CD4-positive, alpha-beta memory T cell (primary cell): ENCODE measurements at regions not wholly inside any gene's neighbourhood (a gene's known extent, or its start where the extent isn't known, plus 50 kb on each side); places are given as distances from the start of the nearest gene placed in this dataset.
"Not testable (repeated sequence)": the region's sequence is repeated elsewhere in the genome, so short reads cannot be mapped to it uniquely, and the experiment has no call there.

Experiments
- CTCF ChIA-PET: fragments of 350-600 bp; sonication (Branson Sonifier 250); formaldehyde crosslinking; loops from one replicate; lab custom pipeline; 2021; ENCODE audit warnings: inconsistent platforms; ENCODE audit not compliant: partially characterized antibody; lab: Charles Lee
- POLR2A ChIA-PET: fragments of 350-600 bp; sonication (Branson Sonifier 250); formaldehyde crosslinking; loops from one replicate; lab custom pipeline; 2021; ENCODE audit not compliant: partially characterized antibody; lab: Charles Lee
- DNase-seq, 5 donors: peaks; one replicate each; pipeline versions ENCODE4 v3.0.0 to v3.0.0-alpha.2; 2020 to 2022; ENCODE audit warnings: mixed read lengths in 1 of 5
- H3K27ac ChIP-seq: one replicate; pipeline ENCODE4 v1.7.0; 2013; ENCODE audit warnings: low read depth, low read length
- H3K27me3 ChIP-seq: 2 replicates; pipeline ENCODE4 v1.7.0; 2013; ENCODE audit warnings: mild to moderate bottlenecking, low read length, moderate library complexity; ENCODE audit not compliant: insufficient read depth
- H3K36me3 ChIP-seq: 2 replicates; pipeline ENCODE4 v1.7.0; 2013; ENCODE audit warnings: mild to moderate bottlenecking, low read length, moderate library complexity; ENCODE audit not compliant: insufficient read depth
- H3K4me1 ChIP-seq: 2 replicates; pipeline ENCODE4 v1.7.0; 2013; ENCODE audit warnings: mild to moderate bottlenecking, low read length, moderate library complexity; ENCODE audit not compliant: insufficient read depth
- H3K4me3 ChIP-seq, 2 donors: one replicate each; pipeline ENCODE4 v1.7.0; 2013; ENCODE audit warnings: low read length in 2 of 2, mild to moderate bottlenecking in 1 of 2
- H3K9me3 ChIP-seq, 2 donors: one replicate each; pipeline ENCODE4 v1.7.0; 2013; ENCODE audit warnings: low read length in 2 of 2, control low read depth in 1 of 2; ENCODE audit not compliant: control insufficient read depth in 1 of 2
- H3K27ac Mint-ChIP-seq, 7 donors: one replicate each; pipeline ENCODE4 v1.8.0; 2020 to 2021; ENCODE audit warnings: mixed read lengths in 7 of 7, mild to moderate bottlenecking in 6 of 7, inconsistent platforms in 3 of 7, moderate library complexity in 3 of 7
- H3K27me3 Mint-ChIP-seq, 2 donors: one replicate each; pipeline ENCODE4 v1.8.0; 2020 to 2021; ENCODE audit warnings: mixed read lengths in 2 of 2
- H3K36me3 Mint-ChIP-seq, 2 donors: one replicate each; pipeline ENCODE4 v1.8.0; 2020 to 2021; ENCODE audit warnings: mixed read lengths in 2 of 2, inconsistent platforms in 1 of 2, mild to moderate bottlenecking in 1 of 2
- H3K4me1 Mint-ChIP-seq, 4 donors: one replicate each; pipeline ENCODE4 v1.8.0; 2020 to 2021; ENCODE audit warnings: mixed read lengths in 4 of 4, mild to moderate bottlenecking in 1 of 4
- H3K4me3 Mint-ChIP-seq, 8 donors: one replicate each; pipeline ENCODE4 v1.8.0; 2020 to 2021; ENCODE audit warnings: mixed read lengths in 8 of 8, mild to moderate bottlenecking in 7 of 8, moderate library complexity in 6 of 8, inconsistent platforms in 3 of 8
- H3K9me3 Mint-ChIP-seq, 8 donors: one replicate each; pipeline ENCODE4 v1.8.0; 2020 to 2021; ENCODE audit warnings: mixed read lengths in 8 of 8, mild to moderate bottlenecking in 5 of 8, inconsistent platforms in 3 of 8, moderate library complexity in 1 of 8
- intact Hi-C: fragments of 100-400 bp; cut with micrococcal nuclease; formaldehyde crosslinking; loops from one replicate; pipeline ENCODE4 v1.15.1; 2023

DNA sequence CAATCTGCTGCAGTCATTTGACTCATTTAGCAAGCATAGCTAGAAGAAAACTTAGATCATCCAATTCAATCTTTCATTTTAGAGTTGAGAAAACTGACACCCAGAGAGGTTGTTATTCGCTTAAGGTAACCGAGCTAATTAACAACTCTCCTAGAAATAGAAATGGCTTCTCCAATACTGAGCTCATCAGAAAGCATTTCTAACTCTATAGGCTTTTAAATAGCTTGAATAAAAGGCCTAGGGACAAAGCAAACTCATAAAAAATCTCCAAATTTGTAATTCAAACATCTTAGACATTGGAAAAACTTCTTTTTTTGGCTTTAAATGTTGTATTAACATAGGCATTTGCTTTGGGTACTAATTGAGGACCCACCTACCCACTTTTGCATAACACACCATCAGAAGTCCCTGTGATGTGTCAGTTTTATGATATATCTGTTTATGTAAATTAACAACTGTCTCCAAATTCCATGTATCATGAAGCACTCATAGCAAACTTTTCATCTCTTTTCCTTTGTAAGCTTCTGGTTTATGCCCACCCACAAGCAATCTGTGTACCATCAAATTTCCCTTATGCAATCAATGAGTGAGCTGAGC lies 343.9 kb upstream of the CHST9 start:
- DNase-seq, result no peak
- Histone ChIP-seq H3K27ac (no peak overlapping the region), H3K4me1 (no peaks in the 10 kb centered on the region), H3K27me3 (no peaks in the 10 kb centered on the region), H3K9me3 (no peaks in the 10 kb centered on the region), H3K4me3 (no peak overlapping the region), H3K36me3 (no peaks in the 10 kb centered on the region)
- Mint-ChIP-seq H3K4me3 (no peak overlapping the region), H3K27ac (no peak overlapping the region), H3K4me1 (no peaks in the 10 kb centered on the region), H3K36me3 (no peaks in the 10 kb centered on the region), H3K27me3 (no peaks in the 10 kb centered on the region), H3K9me3 (peaks cover 0 to 20% (median 9%) of the 10 kb centered on the region in 8 donors)
- ChIA-PET CTCF (no interaction called here), POLR2A (no interaction called here)
- intact Hi-C loops, result no loop called here

DNA sequence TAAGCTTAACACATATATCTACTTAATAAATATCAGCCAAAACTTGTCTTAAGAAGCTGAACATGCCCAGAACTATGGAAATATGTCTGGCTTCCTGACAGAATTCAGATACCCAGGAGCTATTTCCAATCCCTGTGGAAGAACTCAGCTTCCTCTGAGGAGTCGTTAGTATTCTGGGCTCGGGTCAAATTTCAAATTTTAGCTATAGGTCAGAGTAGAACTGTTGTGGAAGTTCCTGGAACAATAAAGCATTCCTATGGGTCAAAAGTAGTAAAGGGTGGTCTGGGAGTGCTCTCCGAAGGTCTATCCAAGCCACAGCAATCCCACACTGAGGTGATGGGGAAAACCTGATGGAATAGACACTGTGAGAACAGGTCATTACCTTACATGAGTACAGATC lies 342.7 kb upstream of the CHST9 start:
- Histone ChIP-seq H3K4me3 (no peak overlapping the region), H3K36me3 (no peaks in the 10 kb centered on the region), H3K4me1 (no peaks in the 10 kb centered on the region), H3K9me3 (peaks cover 0 to 3% of the 10 kb centered on the region in 2 donors), H3K27ac (no peak overlapping the region), H3K27me3 (no peaks in the 10 kb centered on the region)
- Mint-ChIP-seq H3K36me3 (no peaks in the 10 kb centered on the region), H3K27me3 (no peaks in the 10 kb centered on the region), H3K4me3 (no peak overlapping the region), H3K27ac (no peak overlapping the region), H3K4me1 (no peaks in the 10 kb centered on the region), H3K9me3 (peaks cover 0 to 17% (median 12%) of the 10 kb centered on the region in 8 donors)
- intact Hi-C loops, result no loop called here
- ChIA-PET POLR2A (no interaction called here), CTCF (no interaction called here)
- no peak for DNase-seq

- no peak overlapping the region for H3K27ac ChIP-seq
- H3K9me3 ChIP-seq, result peaks cover 0 to 3% of the 10 kb centered on the region in 2 donors
- no peaks in the 10 kb centered on the region for H3K4me1 Mint-ChIP-seq
- no peaks in the 10 kb centered on the region for H3K4me1 ChIP-seq
- H3K27me3 ChIP-seq, result no peaks in the 10 kb centered on the region
- no peak overlapping the region for H3K4me3 Mint-ChIP-seq
- H3K36me3 Mint-ChIP-seq, result no peaks in the 10 kb centered on the region
- intact Hi-C loops, result no loop called here
- DNase-seq, result no peak
- peaks cover 0 to 28% (median 10%) of the 10 kb centered on the region in 8 donors for H3K9me3 Mint-ChIP-seq
- H3K36me3 ChIP-seq, result no peaks in the 10 kb centered on the region
- ChIA-PET POLR2A (no interaction called here), CTCF (no interaction called here)
- H3K27me3 Mint-ChIP-seq, result no peaks in the 10 kb centered on the region
- H3K4me3 ChIP-seq, result no peak overlapping the region
- H3K27ac Mint-ChIP-seq, result no peak overlapping the region
Measured at GRCh38 chr18:27520401-27520800, 335.3 kb upstream of the CHST9 start.

DNA sequence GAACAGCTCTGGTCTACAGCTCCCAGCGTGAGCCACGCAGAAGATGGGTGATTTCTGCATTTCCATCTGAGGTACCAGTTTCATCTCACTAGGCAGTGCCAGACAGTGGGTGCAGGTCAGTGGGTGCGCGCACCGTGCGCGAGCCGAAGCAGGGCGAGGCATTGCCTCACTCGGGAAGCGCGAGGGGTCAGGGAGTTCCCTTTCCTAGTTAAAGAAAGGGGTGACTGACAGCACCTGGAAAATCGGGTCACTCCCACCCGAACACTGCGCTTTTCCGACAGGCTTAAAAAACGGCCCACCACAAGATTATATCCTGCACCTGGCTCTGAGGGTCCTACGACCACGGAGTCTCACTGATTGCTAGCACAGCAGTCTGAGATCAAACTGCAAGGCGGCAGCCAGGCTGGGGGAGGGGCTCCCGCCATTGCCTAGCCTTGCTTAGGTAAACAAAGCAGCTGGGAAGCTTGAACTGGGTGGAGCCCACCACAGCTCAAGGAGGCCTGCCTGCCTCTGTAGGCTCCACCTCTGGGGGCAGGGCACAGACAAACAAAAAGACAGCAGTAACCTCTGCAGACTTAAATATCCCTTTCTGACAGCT lies 325.0 kb upstream of the CHST9 start:
- intact Hi-C loops, CTCF ChIA-PET, H3K27ac Mint-ChIP-seq, H3K9me3 ChIP-seq, H3K27me3 ChIP-seq, DNase-seq, H3K4me1 ChIP-seq, H3K36me3 Mint-ChIP-seq, H3K4me3 ChIP-seq, H3K27me3 Mint-ChIP-seq, POLR2A ChIA-PET, H3K27ac ChIP-seq, H3K4me1 Mint-ChIP-seq, H3K4me3 Mint-ChIP-seq, H3K36me3 ChIP-seq: not testable (repeated sequence)
- H3K9me3 Mint-ChIP-seq, result peaks cover 2 to 15% (median 5%) of the 10 kb centered on the region in 8 donors

DNA sequence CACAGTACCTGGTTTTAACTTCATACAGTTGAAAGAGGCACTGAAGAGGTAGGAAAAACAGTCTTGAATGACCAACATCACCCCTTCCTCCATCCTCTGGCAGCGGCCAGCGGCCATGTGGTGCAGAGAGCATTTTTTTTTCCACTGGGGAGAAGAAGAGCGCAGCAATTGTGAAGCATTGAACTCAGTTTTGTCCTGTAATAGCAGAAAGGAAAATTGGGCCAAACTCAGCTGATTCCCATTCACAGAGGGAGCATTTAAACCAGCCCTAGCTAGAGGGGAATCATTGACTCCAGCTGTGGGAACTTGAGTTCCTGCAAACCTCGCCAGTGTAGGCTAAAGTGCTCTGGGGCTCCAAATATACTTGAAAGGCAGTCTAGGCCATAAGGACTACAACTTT lies 316.6 kb upstream of the CHST9 start:
- peaks cover 0 to 5% of the 10 kb centered on the region in 2 donors for H3K9me3 ChIP-seq
- CTCF ChIA-PET, result no interaction called here
- Mint-ChIP-seq H3K9me3 (peaks cover 5 to 20% (median 11%) of the 10 kb centered on the region in 8 donors), H3K36me3 (no peaks in the 10 kb centered on the region), H3K4me1 (no peaks in the 10 kb centered on the region), H3K4me3 (no peak overlapping the region), H3K27me3 (no peaks in the 10 kb centered on the region), H3K27ac (no peak overlapping the region)
- intact Hi-C loops, result no loop called here
- H3K4me1 ChIP-seq, result no peaks in the 10 kb centered on the region
- H3K4me3 ChIP-seq, result no peak overlapping the region
- no peaks in the 10 kb centered on the region for H3K36me3 ChIP-seq
- no peak overlapping the region for H3K27ac ChIP-seq
- H3K27me3 ChIP-seq, result no peaks in the 10 kb centered on the region
- POLR2A ChIA-PET, result no interaction called here
- no peak for DNase-seq

GRCh38 chr18:27500531-27500930 lies 315.4 kb upstream of the CHST9 start:
- Histone ChIP-seq H3K4me3 (no peak overlapping the region), H3K36me3 (no peaks in the 10 kb centered on the region), H3K27ac (no peak overlapping the region), H3K4me1 (no peaks in the 10 kb centered on the region), H3K9me3 (peaks cover 0 to 5% of the 10 kb centered on the region in 2 donors), H3K27me3 (no peaks in the 10 kb centered on the region)
- Mint-ChIP-seq H3K4me3 (no peak overlapping the region), H3K36me3 (no peaks in the 10 kb centered on the region), H3K9me3 (peaks cover 4 to 18% (median 10%) of the 10 kb centered on the region in 8 donors), H3K27me3 (no peaks in the 10 kb centered on the region), H3K4me1 (no peaks in the 10 kb centered on the region), H3K27ac (no peak overlapping the region)
- CTCF ChIA-PET, result no interaction called here
- intact Hi-C loops, result no loop called here
- POLR2A ChIA-PET, result no interaction called here
- no peak for DNase-seq

DNA sequence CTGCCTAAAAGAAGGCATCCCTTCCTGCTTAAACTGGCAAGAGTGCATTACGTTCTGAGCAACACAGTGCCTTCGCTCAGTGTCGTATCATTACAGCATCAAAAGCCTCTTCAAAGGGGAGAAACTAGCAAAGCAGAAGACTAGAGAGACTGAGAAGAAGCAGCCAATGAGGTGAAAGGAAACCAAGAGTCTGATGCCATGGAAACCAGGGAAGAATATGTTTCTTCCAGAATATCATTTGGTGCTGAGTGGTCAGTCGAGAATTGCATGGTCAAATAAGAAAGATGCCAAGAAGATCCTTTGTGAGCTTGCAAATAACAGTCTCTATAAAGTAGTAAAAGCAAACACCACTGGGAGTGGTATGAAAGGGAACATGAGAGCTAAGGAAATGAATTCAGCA lies 312.1 kb upstream of the CHST9 start:
- intact Hi-C loops, result no loop called here
- Histone ChIP-seq H3K4me1 (no peaks in the 10 kb centered on the region), H3K27ac (no peak overlapping the region), H3K27me3 (no peaks in the 10 kb centered on the region), H3K9me3 (no peaks in the 10 kb centered on the region), H3K4me3 (no peak overlapping the region), H3K36me3 (no peaks in the 10 kb centered on the region)
- Mint-ChIP-seq H3K4me1 (no peaks in the 10 kb centered on the region), H3K27me3 (no peaks in the 10 kb centered on the region), H3K9me3 (peaks cover 0 to 21% (median 6%) of the 10 kb centered on the region in 8 donors), H3K27ac (no peak overlapping the region), H3K4me3 (no peak overlapping the region), H3K36me3 (no peaks in the 10 kb centered on the region)
- DNase-seq, result no peak
- CTCF ChIA-PET, result no interaction called here
- POLR2A ChIA-PET, result interaction anchor here (0.6 kb wide), 1 partner anchor 664 kb away, joined by 4 read pairs; no protein-coding TSS in a partner anchor
